ES-I3 (cell line): ENCODE measurements at regions not wholly inside any gene's neighbourhood (a gene's known extent, or its start where the extent isn't known, plus 50 kb on each side); places are given as distances from the start of the nearest gene placed in this dataset.
"Not testable (repeated sequence)": the region's sequence is repeated elsewhere in the genome, so short reads cannot be mapped to it uniquely, and the experiment has no call there.

ENCODE experiments used
- H3K36me3 ChIP-seq: 2 replicates; pipeline ENCODE4 v1.6.1; 2013; ENCODE audit warnings: mild to moderate bottlenecking, low read length, control low read depth, moderate library complexity; ENCODE audit not compliant: insufficient read depth
- H3K4me1 ChIP-seq: 2 replicates; pipeline ENCODE4 v1.6.1; 2013; ENCODE audit warnings: mild to moderate bottlenecking, control low read depth, low read length; ENCODE audit not compliant: insufficient read depth
- H3K9ac ChIP-seq: 2 replicates; pipeline ENCODE4 v1.6.1; 2013; ENCODE audit warnings: low read depth, mild to moderate bottlenecking, low read length, moderate library complexity
- H3K9me3 ChIP-seq: 2 replicates; pipeline ENCODE4 v1.6.1; 2013; ENCODE audit warnings: mild to moderate bottlenecking, low read length, moderate library complexity; ENCODE audit not compliant: control insufficient read depth, insufficient read depth

DNA sequence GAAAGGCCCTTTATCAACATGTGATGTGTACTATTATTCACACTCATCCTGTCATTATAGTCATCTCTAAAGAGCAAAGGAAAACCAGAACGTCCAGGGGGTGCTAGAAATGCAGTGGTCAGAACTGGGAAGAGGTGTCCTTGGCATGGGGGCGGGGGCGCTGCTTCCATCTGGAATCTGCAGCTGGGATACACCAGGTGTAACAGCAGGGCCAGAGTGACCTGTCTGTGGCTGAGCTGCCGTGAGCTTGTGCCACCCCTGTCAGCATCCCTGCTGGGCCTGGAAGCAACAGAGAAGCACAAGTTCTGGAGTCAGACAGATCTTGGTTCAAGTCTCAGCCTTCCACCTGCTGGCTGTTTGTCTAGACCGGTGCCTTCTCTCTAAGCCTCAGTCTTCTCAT, 263.3 kb upstream of the MVB12B start:
- Histone ChIP-seq H3K36me3 (no peaks in the 10 kb centered on the region), H3K4me1 (no peaks in the 10 kb centered on the region)

DNA sequence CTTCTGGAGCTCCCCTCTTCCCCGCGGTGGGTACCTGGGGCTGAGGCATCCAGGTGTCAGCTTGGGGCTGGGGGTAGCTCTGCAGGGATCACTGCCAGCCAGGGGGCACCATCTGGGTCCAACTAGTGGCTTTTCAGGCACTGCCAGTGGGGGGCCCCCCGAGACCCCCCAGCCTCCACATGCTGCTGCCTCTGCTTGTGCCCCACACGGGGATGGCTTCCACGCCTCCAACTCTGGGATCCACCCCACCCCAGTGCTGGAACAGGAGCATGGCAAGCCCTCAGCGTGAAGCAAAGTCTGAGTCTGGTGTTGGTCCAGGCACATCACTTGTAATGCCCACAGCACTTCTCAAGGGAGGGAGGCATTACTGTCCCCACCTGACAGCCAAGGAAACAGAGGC, 260.5 kb upstream of the MVB12B start:
- H3K4me1 ChIP-seq: no peaks in the 10 kb centered on the region
- H3K9ac ChIP-seq: no peak overlapping the region
- no peaks in the 10 kb centered on the region for H3K36me3 ChIP-seq
- no peaks in the 10 kb centered on the region for H3K9me3 ChIP-seq

More for the DNA sequence above, 263.3 kb upstream of the MVB12B start:
- Histone ChIP-seq H3K9ac (no peak overlapping the region), H3K9me3 (no peaks in the 10 kb centered on the region)

DNA sequence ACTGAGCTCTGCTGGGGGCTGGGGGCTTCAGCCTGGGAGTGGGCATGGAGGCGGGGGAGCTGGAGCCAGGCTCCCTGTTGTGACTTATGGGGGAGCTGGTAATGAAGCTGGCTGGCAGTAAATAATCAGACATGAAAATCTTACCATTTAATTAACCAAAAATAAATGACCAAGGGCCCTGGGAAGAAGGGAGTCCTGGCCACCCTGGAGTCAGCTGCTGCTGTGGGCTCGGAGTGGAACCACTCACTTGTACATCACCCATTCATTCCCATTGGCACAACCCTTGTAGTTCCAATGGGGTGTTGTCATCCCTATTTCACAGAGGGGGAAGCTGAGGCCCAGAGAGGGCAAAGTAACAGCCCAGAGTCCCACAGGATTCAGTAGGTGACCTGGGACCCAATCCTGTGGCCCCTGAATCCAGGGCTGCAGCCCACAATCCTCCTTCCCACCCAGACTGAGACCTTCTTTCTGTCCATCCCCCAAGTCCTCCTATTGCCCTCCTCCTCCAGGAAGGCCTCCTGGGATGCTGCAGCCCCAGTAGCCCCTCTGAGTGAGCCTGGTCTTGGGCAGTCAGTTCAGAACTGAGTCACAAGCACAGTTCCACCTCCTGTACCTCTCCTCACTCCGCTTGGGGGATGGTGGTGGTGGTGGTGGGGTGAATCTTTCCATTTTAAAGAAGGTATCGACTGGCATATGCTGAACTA, 259.4 kb upstream of the MVB12B start:
- Histone ChIP-seq H3K9ac (no peak overlapping the region), H3K36me3 (no peaks in the 10 kb centered on the region), H3K4me1 (no peaks in the 10 kb centered on the region), H3K9me3 (no peaks in the 10 kb centered on the region)

DNA sequence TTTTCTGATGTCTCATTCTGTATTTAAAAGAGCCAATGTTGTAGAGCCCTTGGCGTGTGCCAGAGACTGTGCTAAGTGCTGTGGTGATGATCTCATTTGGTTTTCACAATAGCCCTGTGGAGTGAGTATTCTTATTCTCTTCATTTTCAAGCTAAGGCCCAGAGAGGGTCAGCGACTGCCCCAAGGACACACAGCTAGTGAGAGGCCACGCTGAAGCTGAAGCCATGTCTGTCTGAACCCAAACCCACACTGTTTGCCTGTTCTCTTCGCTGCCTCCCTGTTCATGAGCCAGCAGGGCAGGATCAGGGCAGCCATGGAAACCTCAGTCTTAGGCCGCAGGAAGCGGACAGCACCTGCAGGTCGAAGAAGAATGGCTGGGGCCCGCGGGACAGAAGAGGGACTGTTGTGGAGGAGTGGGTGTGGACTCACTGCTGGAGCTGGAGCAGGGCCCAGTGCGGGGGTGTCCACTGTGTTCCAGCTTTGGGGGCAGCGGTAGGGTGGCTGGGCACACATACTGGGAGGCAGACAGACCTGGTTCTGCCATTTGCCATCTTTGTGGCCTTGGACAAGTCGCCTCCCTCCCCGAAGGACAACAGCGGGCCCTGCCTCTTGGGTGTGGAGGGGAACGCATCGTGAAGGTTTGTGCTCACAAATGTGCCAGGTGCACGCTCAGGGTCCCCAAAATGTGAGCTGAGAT, 257.9 kb upstream of the MVB12B start:
- no peaks in the 10 kb centered on the region for H3K36me3 ChIP-seq
- H3K9ac ChIP-seq: no peak overlapping the region
- no peaks in the 10 kb centered on the region for H3K9me3 ChIP-seq
- no peaks in the 10 kb centered on the region for H3K4me1 ChIP-seq

DNA sequence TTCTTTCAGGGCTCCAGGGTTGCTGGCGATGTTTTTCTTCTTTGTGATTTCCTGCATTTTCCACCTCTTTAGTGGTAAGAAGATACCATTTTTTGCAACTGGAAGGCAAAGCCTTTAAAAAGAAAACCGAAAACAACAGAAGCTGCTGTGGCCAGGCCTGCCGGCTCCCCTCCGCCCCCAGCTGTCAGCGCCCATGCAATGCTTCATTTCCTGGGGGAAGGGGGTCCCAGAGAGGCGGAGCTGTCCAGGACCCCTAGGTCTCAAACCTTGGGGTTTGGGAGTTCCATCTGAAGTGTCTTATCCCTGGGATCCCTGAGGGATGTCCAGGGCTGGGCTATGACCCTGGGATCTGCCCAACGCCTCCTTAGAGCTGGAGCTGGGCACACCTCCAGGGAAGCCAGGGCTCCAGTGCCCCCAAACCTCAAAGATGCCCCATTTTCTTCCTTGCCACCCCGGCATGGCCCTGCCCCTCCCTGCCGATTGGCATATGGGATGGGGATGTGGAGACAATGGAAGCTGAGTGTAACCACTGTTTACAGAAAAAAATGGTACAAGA, 257.2 kb upstream of the MVB12B start:
- Histone ChIP-seq H3K36me3 (no peaks in the 10 kb centered on the region), H3K9ac (no peak overlapping the region), H3K4me1 (no peaks in the 10 kb centered on the region), H3K9me3 (no peaks in the 10 kb centered on the region)

DNA sequence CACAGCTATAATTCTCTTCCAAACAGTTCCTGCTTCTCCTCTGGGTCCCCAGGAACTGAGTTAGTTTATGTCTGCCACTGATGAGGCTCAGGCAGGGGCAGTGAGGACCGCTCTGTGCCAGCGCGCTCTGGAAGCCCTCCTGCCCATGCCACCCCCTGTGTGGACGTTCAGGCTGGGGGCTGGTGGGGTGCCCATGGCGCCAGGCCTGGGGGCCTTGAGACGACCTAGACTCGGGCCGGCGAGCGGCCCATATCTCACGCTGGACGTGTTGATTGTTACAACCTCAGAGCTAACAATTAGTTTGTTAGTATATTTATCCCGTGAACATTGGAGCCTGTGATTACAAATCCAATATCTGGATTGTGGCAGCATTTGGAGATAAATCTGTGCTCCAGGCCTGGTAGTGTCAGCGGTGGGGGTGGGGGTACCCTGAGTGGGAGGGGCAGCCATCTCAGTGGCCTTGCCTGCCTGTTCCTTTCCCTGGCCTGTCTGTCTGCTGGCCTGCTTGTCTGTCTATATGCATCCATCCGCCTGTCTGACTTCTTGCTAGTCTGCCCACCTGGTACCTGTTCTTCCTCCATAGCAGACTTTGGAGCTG, 256.5 kb upstream of the MVB12B start:
- H3K4me1 ChIP-seq: no peaks in the 10 kb centered on the region
- no peak overlapping the region for H3K9ac ChIP-seq
- no peaks in the 10 kb centered on the region for H3K9me3 ChIP-seq
- H3K36me3 ChIP-seq: no peaks in the 10 kb centered on the region

DNA sequence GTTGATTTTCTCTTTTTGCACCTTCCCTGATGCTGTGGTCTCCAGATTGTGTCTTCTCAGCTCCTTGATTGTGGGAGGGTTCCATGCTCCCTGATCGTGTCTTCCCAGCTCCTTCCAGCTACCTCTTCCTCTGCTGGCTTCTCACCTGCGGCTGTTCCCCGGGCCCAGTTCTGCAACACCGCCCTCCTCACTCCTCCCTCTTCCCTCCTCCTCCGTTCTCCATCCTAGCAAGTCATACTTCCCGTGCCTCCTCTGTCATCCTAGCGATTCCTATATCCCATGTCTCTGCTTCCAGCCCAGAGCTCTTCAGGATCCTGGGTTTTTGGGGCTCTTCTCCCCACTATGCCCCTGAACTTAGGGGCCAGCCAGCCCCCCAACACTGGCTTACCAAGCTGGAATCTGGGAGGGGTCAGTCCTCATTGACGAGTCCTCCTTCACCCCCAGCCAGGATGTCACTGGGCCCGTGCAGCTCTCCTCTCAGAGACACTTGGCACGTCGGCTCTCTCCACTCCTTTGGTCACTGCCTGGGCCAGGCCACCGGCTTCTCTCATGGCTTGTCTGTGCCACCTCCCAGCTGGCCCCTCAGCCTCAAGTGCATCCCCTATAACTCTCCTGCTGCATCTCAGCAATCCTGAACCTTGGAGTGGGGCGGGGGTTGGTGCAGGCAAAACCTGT, 255.4 kb upstream of the MVB12B start:
- Histone ChIP-seq H3K36me3 (no peaks in the 10 kb centered on the region), H3K9ac (no peak overlapping the region), H3K9me3 (no peaks in the 10 kb centered on the region), H3K4me1 (no peaks in the 10 kb centered on the region)

DNA sequence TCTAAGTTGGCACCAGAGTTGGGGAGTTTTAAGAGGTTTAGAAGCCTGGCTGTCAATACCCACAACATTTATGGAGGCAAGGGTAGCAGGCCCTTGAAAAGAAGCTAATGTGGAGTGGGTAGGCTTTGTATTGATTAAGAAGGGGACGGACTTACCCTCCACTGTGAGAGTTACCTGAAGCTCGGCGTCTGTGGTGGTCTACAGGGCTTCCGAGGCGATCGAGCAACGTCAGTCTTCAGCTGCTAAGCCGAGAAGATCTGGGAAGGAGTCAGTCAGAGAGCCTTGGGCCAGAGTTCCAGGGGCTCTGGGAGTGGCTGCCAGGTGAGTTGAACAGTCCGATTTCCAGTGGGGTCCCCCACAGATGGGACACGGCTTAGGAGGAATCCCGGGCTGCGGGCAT, 249.0 kb upstream of the MVB12B start:
- not testable (repeated sequence) for H3K36me3 ChIP-seq, H3K9ac ChIP-seq, H3K9me3 ChIP-seq, H3K4me1 ChIP-seq

DNA sequence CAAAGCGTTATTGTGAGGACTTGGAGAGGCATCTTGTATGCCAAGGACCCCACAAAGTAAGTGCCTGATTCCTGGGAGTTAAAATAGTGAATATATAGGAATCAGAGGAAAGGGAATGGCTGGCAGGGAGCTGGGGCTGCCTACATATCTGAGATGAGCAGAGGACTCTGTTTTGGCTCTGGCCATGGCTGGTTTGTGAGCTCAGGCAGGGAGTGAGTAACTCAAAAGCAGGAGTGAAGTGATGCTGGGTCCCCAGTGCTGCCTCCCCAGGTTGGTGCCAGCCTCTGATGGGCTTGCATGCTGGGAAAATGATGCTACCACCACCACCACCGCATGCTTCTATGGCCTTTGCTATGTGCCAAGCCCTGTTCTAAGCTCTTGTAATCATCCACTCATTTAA, 246.0 kb upstream of the MVB12B start:
- no peaks in the 10 kb centered on the region for H3K4me1 ChIP-seq
- H3K36me3 ChIP-seq: no peaks in the 10 kb centered on the region
- H3K9ac ChIP-seq: no peak overlapping the region
- H3K9me3 ChIP-seq: no peaks in the 10 kb centered on the region

DNA sequence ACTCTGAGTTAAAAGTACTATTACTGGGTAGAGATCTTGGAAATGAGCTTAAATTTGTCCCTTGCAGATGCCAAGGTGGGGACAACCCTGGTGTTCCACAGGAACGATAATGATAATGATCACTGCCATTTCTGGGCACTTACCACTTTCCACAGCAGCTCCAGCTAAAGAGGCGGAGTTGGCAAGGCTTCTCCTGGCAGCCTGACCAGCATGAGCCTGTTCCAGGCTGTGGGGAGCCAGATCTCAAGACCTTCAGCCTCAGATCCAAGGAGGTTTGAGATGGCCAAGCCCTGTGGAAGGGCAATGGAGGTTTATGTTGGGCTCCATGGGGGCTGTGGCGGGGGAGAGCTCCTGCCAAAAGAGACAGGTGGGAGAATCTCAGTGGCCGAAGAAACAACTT, 244.9 kb upstream of the MVB12B start:
- H3K4me1 ChIP-seq: no peaks in the 10 kb centered on the region
- no peaks in the 10 kb centered on the region for H3K36me3 ChIP-seq
- no peaks in the 10 kb centered on the region for H3K9me3 ChIP-seq
- H3K9ac ChIP-seq: no peak overlapping the region

DNA sequence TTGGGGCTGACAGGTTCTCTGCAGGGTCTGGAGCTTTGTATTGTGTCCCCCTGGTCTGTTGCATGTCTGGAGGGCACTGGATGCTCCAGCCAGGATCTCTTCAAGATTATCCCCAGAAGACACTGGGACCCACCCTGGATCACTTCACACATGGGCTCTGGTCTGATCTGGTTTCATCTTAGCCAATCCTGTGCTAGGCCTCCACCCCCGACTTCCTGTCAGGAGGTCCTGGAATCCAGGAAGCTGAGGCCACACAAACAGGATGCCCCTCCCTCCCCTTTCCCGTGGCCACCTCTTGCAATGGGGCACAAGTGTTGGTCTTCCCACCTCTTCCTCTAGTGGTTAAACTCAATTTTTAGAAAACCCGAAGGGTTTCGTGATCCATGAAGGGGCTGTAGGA, 242.6 kb upstream of the MVB12B start:
- H3K9ac ChIP-seq: no peak overlapping the region
- H3K36me3 ChIP-seq: no peaks in the 10 kb centered on the region
- H3K4me1 ChIP-seq: no peaks in the 10 kb centered on the region
- H3K9me3 ChIP-seq: no peaks in the 10 kb centered on the region

DNA sequence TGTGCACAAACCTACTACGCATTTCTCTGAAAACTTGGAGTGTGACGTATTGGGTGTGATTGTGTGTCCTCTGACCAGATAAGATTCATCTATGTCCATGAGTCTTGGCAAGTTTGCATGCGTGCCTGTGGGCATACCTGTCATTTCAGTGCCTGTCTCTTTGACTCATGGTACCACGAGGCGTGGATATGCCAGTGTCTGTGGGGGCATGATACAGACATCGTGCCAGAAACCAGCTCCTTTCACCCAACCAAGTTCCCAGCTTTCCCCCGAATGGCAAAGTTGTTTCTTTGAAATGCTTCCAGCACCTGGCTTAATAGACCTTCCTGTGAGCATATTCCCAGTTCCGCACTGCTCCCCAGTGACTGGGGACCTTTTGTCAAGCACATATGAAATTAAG, 241.9 kb upstream of the MVB12B start:
- H3K4me1 ChIP-seq: no peaks in the 10 kb centered on the region
- H3K9me3 ChIP-seq: no peaks in the 10 kb centered on the region
- no peaks in the 10 kb centered on the region for H3K36me3 ChIP-seq
- H3K9ac ChIP-seq: no peak overlapping the region

DNA sequence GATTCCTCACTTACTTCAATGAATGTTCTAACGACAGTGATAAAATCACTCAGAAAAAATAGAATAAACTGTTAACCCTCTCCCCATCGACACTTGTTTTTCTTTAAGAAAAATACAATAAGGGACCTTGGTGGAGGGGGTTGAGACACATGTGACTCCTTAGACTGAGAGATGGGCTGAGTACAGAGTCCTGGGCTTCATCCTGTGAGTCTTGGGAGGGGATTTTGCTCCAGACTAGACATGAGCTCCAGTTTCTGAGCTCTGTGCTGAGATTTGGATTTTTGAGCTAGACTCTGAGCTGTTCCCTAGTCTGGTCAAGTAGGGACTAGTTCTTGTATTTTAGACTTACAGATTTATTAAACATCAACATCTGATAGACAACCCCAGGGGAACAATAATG, 241.5 kb upstream of the MVB12B start:
- no peak overlapping the region for H3K9ac ChIP-seq
- no peaks in the 10 kb centered on the region for H3K9me3 ChIP-seq
- H3K4me1 ChIP-seq: no peaks in the 10 kb centered on the region
- no peaks in the 10 kb centered on the region for H3K36me3 ChIP-seq

DNA sequence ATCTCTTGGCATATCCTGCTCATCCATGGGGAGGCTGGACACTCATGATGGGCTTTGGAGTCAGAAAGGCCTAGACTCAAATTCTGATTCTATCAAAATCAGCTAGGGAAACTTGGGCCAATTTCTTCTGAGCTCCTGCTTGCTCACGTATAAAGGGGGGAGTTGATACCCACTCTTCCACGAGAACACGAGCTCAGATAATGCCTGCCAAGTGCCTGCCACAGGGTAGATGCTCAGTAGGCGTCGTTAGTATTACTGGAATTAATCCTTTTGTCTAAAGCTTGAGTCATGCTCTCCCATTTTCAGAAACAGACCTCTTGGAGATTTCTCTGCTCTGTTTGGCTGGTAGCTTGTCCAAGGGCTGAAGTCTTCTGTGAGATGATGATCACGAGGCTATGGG, 238.3 kb upstream of the MVB12B start:
- no peaks in the 10 kb centered on the region for H3K9me3 ChIP-seq
- no peaks in the 10 kb centered on the region for H3K36me3 ChIP-seq
- H3K4me1 ChIP-seq: no peaks in the 10 kb centered on the region
- H3K9ac ChIP-seq: no peak overlapping the region
